Right hindlimb (tissue), 1 donor: ENCODE measurements at regions not wholly inside any gene's neighbourhood (a gene's known extent, or its start where the extent isn't known, plus 50 kb on each side); places are given as distances from the start of the nearest gene placed in this dataset.
"Not testable (repeated sequence)": the region's sequence is repeated elsewhere in the genome, so short reads cannot be mapped to it uniquely, and the experiment has no call there.

Experiments
- DNase-seq: peaks from one replicate; pipeline ENCODE4 v3.0.0-alpha.2; 2018

GRCh38 chr15:69685512-69686452, 233.2 kb downstream of the RPLP1 start:
- no peak for DNase-seq

DNA sequence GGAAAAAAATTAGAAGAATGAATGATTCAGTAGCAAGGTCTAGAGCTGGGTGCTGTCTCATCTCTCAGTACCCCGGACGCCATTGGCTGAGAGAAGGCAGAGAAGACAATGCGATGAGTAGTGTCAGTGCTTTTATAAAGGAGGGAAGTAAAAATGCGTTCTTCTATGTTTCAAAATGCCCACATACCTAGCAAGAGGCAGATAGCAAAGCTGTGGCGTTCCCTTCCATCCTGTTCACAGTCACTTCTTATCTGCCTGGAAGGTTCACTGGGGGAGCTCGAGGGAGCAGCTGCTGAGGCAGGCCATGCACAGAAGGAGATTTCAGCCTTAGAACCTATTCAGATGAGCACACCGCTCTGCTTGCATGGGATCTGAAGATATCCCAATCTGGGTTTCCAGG, 234.0 kb downstream of the RPLP1 start:
- no peak for DNase-seq

GRCh38 chr15:69689133-69689532, 236.5 kb downstream of the RPLP1 start:
- DNase-seq = no peak

GRCh38 chr15:69691307-69692015, 238.8 kb downstream of the RPLP1 start:
- no peak for DNase-seq

GRCh38 chr15:69692342-69692741, 239.7 kb downstream of the RPLP1 start:
- DNase-seq = no peak

GRCh38 chr15:69693059-69693458, 240.4 kb downstream of the RPLP1 start:
- DNase-seq = no peak

GRCh38 chr15:69696946-69697345, 244.3 kb downstream of the RPLP1 start:
- peak; percentile 62 for DNase-seq

DNA sequence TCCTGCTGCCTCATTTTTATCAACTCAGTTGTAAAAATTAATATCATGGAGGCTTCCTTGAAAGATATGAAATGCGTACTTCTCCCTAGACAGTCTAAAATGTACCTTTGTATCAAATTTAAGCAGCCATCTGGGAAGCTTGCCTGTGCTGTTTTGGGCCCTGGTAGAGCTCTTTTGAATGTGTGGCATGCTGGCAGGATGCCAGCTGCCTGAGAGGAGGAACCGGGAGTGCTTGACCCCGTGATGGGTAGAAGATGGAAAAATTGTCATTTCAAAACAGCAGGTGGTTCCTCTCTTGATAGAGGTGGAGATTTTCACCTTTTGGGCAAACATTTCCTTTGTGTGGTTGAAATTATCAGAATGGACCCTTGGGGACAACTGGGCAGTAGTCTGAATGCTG, 245.3 kb downstream of the RPLP1 start:
- DNase-seq = no peak

- DNase-seq = no peak
These were observed 246.5 kb downstream of the RPLP1 start for GRCh38 chr15:69699096-69699495.

GRCh38 chr15:69700380-69700779, 247.8 kb downstream of the RPLP1 start:
- no peak for DNase-seq

DNA sequence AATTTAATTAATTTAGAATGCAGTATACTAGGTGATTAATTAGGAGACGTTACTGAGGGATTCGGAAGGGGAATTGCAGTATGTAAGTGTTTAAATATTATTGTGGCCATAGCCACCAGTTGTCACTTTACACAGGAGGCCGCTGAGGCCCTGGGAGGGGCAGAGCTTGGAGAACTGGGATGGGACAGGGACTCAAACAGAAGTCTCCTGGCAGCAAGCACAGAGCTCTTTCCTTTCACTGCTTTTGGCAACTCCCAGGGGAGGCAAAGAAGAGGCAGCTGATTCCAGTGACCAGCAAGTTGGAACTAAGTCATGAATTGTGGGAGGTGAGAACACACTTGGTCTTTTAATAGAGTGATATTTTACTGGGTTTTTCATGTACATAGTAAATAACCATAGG, 248.6 kb downstream of the RPLP1 start:
- peak; percentile 34 for DNase-seq

DNA sequence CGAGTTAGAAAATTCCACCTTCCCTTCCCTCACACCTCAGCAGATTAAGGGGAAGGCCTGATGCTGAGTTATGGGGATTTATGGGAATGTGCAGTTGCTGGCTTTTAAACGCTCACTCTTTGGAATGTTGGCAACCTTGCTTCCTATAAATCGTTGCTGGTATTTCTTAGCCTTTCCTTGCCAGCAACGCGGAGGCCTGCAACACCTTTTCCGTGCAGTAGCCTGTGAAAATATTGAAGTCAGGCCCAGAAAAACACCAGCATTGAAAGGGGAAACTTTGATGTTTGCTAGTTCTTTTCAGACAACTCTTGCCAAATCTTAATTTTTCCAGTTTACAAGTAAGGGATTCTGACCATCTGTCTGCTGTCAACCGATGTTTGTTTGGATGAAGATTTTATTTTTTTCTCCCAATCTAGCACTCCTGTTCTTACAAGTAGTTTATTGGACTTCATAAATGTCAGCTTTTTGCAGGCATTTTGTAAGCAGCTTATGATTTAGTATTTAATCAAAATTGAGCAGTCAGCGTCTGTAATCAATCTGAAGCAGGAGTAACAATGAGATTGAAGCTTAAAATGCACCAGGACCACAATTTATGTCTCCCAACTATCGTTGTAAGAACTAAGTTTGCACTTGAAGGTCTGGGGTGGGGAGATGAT, 251.0 kb downstream of the RPLP1 start:
- DNase-seq = peak; percentile 71

GRCh38 chr15:69704229-69704628, 251.6 kb downstream of the RPLP1 start:
- DNase-seq = no peak

DNA sequence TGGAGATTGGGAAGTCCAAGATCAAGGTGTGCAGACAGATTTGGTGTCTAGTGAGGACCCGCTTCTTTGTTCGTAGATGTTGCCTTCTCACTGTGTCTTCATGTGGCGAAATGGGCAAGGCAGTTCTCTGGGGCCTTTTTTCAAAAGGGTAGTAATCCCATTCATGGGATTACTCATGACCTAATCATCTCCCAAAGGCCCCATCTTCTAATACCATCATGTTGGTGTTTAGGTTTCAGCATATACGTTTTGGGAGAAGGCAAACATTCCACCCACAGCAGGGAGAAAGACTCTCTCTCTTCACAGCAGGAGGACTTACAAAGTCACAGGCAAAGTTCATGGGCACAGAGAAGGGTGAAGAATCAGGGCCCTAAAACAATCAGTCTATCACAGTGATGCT, 252.1 kb downstream of the RPLP1 start:
- DNase-seq = no peak

DNA sequence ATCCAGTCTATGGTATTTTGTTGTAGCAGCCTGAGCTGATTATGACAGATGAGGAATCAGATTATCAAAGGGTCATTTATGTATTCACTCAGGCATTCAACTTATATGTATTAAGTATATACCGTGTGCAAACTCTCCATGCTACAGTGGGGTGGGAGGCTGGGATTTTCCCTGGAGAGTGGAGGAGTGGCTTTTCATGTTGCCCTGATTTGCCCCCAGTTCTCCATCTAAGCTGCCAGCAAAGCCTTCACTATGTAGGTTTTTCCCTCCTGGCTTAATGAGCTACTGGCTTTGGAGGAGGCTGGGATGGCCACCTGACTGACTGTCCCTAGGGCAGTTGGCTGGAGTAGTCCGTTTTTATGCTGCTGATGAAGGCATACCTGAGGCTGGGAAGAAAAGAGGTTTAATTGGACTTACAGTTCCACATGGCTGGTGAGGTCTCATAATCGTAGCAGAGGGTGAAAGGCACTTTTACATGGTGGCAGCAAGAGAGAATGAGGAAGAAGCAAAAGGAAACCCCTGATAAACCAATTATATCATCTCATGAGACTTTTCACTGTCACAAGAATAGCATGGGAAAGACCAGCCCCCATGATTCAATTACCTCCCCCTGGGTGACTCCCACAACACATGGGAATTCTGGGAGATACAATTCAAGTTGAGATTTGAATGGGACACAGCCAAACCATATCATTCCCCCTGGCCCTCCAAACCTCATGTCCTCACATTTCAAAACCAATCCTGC, 253.9 kb downstream of the RPLP1 start:
- no peak for DNase-seq

GRCh38 chr15:69707241-69707640, 254.6 kb downstream of the RPLP1 start:
- not testable (repeated sequence) for DNase-seq

- DNase-seq = not testable (repeated sequence)
These were observed 256.0 kb downstream of the RPLP1 start for GRCh38 chr15:69708436-69709122.

GRCh38 chr15:69712991-69713390, 260.4 kb downstream of the RPLP1 start:
- DNase-seq = no peak

DNA sequence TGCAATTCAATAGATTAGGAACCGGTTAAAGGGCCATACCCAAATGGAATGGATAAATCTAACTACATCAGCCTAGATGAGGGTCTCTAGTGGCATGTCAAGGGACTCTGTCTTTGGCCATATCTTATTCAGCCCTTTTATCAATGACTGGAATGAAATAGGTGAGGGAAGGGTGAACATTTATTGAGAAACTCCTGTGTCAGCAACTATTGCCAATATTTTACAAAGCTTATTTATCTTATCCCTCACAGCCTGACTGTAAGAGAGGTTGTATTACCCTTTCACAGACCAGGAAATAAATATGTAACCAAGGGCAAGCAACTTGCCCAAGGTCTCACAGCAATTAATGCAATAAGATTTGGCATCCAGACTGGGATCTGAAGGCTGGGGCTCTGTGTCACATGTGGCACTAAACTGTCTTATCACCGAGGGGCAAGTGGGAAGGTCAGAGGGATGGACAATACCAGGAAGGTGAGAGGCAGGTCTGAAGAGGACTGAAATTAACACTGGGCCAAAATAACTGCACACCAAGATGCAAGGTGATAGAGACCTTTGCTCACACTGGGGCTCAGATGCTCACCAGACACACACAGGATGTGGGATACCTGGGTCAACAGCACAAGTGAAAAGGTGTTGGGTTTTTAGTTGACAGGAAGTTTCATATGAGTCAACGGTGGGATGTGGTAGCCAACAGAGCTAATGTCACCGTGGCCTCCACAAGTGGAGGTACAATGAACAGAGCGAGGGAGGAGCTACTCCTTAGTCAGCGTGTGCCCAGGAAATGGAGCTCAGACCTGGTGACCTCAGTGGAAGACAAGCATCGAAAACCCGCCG, 261.3 kb downstream of the RPLP1 start:
- DNase-seq = no peak

- DNase-seq = no peak
These were observed 262.6 kb downstream of the RPLP1 start for GRCh38 chr15:69715210-69715609.

DNA sequence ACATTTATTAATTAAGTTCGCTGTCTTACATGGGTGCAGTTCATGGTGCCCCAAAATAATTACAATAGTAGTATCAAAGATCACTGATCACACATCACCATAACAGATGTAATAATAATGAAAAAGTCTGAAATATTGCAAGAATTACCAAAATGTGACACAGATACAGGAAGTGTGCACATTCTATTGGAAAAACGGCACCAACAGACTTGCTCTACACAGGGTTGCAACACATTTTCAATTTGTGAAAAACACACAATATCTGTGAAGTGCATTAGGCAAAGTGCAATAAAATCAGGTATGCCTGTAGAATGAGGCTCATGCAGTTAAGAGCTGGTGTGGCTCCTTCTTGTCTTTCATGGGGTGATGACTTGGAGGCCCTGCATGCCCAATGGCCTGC, 265.8 kb downstream of the RPLP1 start:
- no peak for DNase-seq
